ENCODE measurements at regions not wholly inside any gene's neighbourhood (a gene's known extent, or its start where the extent isn't known, plus 50 kb on each side); places are given as distances from the start of the nearest gene placed in this dataset.

GRCh38 chr18:61154866-61155265 is 178.4 kb upstream of the CDH20 start:
- TF ChIP-seq CTCF (IDR thresholded peaks at IDR 0.05) (no peak), ZFX (IDR thresholded peaks at IDR 0.05; ENCODE audit: borderline replicate concordance) (no peak)
